AG10803 (cell line): ENCODE measurements at regions not wholly inside any gene's neighbourhood (a gene's known extent, or its start where the extent isn't known, plus 50 kb on each side); places are given as distances from the start of the nearest gene placed in this dataset.
"Not testable (repeated sequence)": the region's sequence is repeated elsewhere in the genome, so short reads cannot be mapped to it uniquely, and the experiment has no call there.

Experiments used
- DNase-seq: peaks from one replicate; pipeline ENCODE4 v3.0.0; 2010; ENCODE audit warnings: low read depth
- H3K4me3 ChIP-seq: 2 replicates; pipeline ENCODE4 v1.5.1; 2011; ENCODE audit warnings: mild to moderate bottlenecking, low read length, control low read depth
- TF ChIP-seq, protein P1 (sequence below): conservative IDR thresholded peaks from 2 replicates; pipeline ENCODE4 v1.5.1; 2011; ENCODE audit warnings: mild to moderate bottlenecking, low read length, control low read depth, inconsistent platforms

DNA sequence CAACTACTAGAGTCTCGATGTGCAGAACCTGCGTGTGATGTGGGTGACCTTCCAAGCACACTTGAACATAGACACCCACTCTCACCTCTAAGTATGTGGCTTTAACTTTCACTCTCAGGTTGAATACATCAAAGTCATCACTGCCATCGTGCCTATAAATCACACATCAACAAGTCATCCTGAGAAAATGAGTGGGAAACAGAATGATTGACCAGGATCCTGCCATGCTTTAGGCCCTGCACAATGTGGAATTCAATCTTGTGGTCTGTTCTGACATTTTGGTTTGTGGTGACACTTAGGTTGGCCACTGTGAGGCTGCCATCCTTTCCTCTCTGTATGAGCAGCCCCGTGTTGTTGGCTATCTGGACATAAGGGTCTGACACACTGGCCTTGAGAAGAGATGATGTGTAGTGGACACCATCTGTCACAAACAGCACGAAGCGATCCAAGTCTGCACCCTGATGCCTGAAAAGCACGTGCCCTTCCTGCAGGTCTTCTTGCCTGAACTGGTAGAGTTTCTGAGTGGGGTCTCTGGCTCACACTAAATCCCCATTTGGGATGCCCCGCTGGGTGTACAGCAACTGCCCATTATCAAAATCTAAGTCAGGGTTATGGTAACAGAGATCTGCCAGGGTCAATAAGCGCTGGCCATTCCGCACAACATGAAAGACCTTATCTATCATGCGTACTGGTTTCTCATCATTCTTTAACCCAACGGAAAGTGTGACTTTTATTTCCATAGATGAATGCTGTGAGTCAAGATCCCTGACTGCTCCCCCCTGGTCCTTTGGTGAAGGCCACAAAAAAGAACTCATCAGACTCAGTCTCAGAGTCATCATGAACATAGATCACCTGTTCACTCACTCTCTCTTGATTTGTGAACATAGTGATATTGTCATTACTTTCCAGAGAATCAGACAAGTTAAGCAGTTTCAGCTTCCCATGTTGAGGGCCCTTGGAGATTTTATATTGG, 116.6 kb downstream of the ESM1 start:
- DNase-seq = no peak
- TF ChIP-seq, protein P1, sequence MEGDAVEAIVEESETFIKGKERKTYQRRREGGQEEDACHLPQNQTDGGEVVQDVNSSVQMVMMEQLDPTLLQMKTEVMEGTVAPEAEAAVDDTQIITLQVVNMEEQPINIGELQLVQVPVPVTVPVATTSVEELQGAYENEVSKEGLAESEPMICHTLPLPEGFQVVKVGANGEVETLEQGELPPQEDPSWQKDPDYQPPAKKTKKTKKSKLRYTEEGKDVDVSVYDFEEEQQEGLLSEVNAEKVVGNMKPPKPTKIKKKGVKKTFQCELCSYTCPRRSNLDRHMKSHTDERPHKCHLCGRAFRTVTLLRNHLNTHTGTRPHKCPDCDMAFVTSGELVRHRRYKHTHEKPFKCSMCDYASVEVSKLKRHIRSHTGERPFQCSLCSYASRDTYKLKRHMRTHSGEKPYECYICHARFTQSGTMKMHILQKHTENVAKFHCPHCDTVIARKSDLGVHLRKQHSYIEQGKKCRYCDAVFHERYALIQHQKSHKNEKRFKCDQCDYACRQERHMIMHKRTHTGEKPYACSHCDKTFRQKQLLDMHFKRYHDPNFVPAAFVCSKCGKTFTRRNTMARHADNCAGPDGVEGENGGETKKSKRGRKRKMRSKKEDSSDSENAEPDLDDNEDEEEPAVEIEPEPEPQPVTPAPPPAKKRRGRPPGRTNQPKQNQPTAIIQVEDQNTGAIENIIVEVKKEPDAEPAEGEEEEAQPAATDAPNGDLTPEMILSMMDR = no peak
- no peak overlapping the region for H3K4me3 ChIP-seq

DNA sequence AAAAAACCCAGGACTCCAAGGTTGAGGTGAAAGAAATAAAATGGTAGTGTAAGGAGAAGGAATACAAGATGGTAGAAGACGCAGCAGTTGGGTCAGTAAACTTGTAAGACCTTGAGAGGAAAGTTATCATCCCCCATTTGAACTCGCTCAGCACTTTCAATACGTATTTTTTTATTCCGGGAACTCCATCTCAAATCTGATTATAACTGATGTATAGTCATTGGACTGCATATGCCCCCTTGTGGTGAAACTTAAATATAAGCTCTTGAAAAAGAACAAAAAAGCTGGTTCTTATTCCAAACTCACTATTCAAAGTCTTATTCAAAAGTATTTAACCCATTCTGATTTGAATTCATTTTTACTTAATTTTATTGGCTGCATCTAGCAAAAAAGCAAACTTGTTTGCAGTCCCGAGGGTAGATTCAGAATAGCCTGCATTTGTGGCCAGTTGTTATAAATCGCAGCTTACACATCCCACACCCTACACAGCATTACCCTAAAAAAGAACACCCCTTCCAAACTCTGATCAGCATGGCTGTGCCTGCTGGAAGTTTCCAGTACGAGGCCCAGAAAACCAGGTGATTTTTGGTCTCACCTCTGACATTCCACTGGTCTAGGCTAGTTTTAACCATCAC, 118.0 kb downstream of the ESM1 start:
- no peak overlapping the region for H3K4me3 ChIP-seq
- TF ChIP-seq, protein P1 = peak; percentile 63
- DNase-seq = peak; percentile 76

DNA sequence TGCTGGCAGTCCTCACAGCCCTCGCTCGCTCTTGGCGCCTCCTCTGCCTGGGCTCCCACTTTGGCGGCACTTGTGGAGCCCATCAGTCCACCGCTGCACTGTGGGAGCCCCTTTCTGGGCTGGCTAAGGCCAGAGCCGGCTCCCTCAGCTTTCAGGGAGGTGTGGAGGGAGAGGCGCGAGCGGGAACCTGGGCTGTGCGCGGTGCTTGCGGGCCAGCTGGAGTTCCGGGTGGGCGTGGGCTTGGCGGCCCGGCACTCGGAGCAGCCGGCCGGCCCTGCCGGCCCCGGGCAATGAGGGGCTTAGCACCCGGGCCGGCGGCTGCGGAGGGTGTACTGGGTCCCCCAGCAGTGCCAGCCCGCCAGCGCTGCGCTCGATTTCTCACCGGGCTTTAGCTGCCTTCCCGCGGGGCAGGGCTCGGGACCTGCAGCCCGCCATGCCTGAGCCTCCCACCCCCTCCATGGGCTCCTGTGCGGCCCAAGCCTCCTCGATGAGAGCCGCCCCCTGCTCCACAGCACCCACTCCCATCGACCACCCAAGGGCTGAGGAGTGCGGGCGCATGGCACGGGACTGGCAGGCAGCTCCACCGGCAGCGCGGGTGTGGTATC, 120.4 kb downstream of the ESM1 start:
- H3K4me3 ChIP-seq, DNase-seq: not testable (repeated sequence)

DNA sequence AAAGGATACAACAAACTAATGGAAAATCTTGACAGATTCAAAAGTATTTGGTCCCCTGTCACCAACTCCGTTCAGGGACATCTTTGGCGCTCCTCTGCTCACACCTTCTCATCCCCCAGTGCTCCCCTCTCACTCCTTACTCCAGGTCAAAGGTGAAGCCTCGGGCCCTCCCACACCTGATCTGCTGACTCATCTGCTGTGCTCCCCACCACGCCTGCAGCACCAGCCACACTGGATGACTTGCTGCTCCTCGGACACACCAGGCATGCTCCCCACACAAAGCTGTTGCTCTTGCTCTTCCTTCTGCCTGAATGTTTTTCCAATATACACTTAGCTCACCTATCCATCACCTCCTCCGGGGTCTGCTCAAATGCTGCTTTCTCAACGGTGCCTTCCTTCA, 123.4 kb downstream of the ESM1 start:
- no peak overlapping the region for H3K4me3 ChIP-seq
- no peak for DNase-seq
- TF ChIP-seq, protein P1 = no peak

DNA sequence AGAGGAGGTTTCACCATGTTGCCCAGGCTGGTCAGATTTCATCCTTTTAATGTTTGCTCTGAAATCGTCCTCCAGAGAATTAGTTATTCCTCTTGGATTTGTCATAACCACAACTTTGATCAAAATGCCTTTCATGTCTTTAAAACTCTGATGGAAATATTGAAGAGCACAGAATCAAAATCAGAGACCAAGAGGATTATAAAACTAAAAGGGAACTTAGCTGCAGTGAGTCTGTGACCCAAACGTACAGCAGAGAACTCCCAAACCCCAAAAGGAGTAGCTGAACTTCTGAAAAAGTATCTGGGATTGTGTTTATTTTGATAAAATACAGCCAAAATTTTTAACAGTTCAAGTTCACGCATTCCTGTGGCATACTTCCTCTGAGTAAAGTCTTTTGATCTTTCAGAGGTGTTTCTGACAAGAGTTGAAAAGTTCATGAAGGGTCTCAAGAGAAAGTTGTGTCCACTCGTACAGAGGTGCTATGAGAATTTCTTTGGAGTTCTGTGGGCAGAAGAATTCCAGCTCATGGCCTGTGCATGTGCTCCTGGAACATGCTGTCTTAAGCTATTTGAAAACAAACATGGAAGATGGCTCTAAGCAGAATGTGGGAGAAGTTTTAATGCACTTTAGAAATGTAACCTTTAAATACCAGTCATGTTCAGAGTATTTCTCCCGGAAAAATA, 124.0 kb downstream of the ESM1 start:
- TF ChIP-seq, protein P1 = no peak
- peak; percentile 66 for DNase-seq
- H3K4me3 ChIP-seq = no peak overlapping the region

DNA sequence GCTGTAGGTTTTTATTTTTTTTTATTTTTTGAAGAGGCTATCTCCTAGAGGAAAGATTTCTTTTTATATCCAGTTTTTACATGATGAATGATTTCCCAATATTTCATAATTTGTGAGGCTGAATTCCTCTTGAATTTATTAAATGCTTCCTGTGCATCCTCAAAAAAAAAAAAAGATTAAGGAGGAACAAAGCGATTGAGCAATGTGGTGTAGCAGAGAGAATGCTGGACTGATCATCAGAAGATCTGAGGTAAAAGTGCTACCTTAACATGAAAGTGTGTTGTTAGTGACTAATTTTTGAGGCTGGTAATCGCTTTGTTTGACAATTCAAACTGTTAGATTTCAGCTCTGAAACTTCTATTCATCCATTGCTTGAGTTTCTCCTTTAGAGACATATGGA, 125.1 kb downstream of the ESM1 start:
- TF ChIP-seq, protein P1 = no peak
- DNase-seq = peak; percentile 57

DNA sequence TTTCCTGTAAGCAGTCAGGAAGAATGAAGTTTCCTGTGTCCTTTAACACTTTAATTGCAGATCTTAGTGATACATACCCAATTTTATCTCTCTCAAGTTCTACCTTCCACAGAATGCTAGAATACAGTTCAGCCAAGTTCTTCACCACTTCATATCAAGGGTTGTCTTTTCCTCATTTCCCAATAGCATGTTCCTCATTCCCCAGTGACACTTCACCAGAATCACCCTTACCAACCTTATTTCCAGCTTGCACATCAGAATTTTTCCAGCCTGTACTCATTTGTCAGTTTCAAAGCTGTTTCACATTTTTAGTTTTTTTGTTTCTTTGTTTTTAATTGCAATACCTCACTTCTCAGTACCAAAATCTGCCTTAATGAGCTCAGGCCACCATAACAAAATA, 126.1 kb downstream of the ESM1 start:
- TF ChIP-seq, protein P1 = no peak
- no peak overlapping the region for H3K4me3 ChIP-seq
- peak; percentile 47 for DNase-seq

More for the DNA sequence above, 125.1 kb downstream of the ESM1 start:
- no peak overlapping the region for H3K4me3 ChIP-seq
